ENCODE measurements at regions not wholly inside any gene's neighbourhood (a gene's known extent, or its start where the extent isn't known, plus 50 kb on each side); places are given as distances from the start of the nearest gene placed in this dataset.

GRCh38 chr21:23804866-23805265, 1802.4 kb downstream of the MRPL39 start:
- no peak overlapping the region for H3K27ac ChIP-seq (ENCODE audit: low read length in 2 of 2)
- Mint-ChIP-seq H3K4me3 (no peak overlapping the region), H3K27ac (no peak overlapping the region), H3K27me3 (no peaks in the 10 kb centered on the region), H3K9me3 (ENCODE audit: insufficient read depth) (peaks cover 4% of the 10 kb centered on the region), H3K4me1 (peaks cover 6% of the 10 kb centered on the region)
- H3K9ac ChIP-seq (ENCODE audit: low read length): no peak overlapping the region
- WGBS (ENCODE audit: insufficient coverage): 100% methylated on average over 2 of the region's 5 CpGs
- intact Hi-C loops (cut with micrococcal nuclease): no loop called here
- H3K36me3 ChIP-seq (replicated peaks in 1 of 2; ENCODE audit: control extremely low read depth in 1 of 2, control insufficient read depth in 1 of 2, extremely low read depth in 1 of 2, insufficient read depth in 2 of 2, low read length in 1 of 2): no peaks in the 10 kb centered on the region
- no peak overlapping the region for H2AFZ ChIP-seq (ENCODE audit: insufficient read depth, low read depth, low read length, poor library complexity, severe bottlenecking)
- H3K4me2 ChIP-seq (replicated peaks; ENCODE audit: low read depth, low read length, poor library complexity, severe bottlenecking): no peak overlapping the region
- TF ChIP-seq EZH2 (IDR thresholded peaks at IDR 0.05; ENCODE audit: borderline replicate concordance, insufficient read depth, low read depth, low read length, poor library complexity, severe bottlenecking) (no peak), CTCF (IDR thresholded peaks at IDR 0.05) (no peak)
- DNase-seq (no peak), ATAC-seq (ENCODE audit: low read depth) (no peak)
- no peak overlapping the region for H3K4me3 ChIP-seq (ENCODE audit: control extremely low read depth in 1 of 5, extremely low read depth in 1 of 5, insufficient read depth in 1 of 5, low read depth in 2 of 5, low read length in 4 of 5)
- ChIA-PET CTCF (no interaction called here), POLR2A (no interaction called here)
- H3K79me2 ChIP-seq (ENCODE audit: control insufficient read depth, insufficient read depth, low read length): no peaks in the 10 kb centered on the region
- no peaks in the 10 kb centered on the region for H3K27me3 ChIP-seq (replicated peaks in 1 of 4; ENCODE audit: control extremely low read depth in 1 of 4, control insufficient read depth in 3 of 4, insufficient read depth in 4 of 4, low read length in 3 of 4)
- no peaks in the 10 kb centered on the region for H4K20me1 ChIP-seq (ENCODE audit: control insufficient read depth, insufficient read depth, low read length, poor library complexity, severe bottlenecking)
- H3K9me3 ChIP-seq (ENCODE audit: control extremely low read depth in 1 of 3, control insufficient read depth in 2 of 3, insufficient read depth in 1 of 3, low read length in 2 of 3): peaks cover 5 to 15% (median 12%) of the 10 kb centered on the region in 3 donors
- no peaks in the 10 kb centered on the region for H3K4me1 ChIP-seq (ENCODE audit: control insufficient read depth in 2 of 2, insufficient read depth in 2 of 2, low read length in 2 of 2)

GRCh38 chr21:23801292-23801691, 1806.0 kb downstream of the MRPL39 start:
- ATAC-seq (ENCODE audit: low read depth): peak; percentile 45
- Mint-ChIP-seq H3K27ac (no peak overlapping the region), H3K27me3 (no peaks in the 10 kb centered on the region), H3K4me1 (peaks cover 6% of the 10 kb centered on the region), H3K9me3 (ENCODE audit: insufficient read depth) (peaks cover 6% of the 10 kb centered on the region), H3K4me3 (no peak overlapping the region)
- POLR2A ChIA-PET: no interaction called here
- Histone ChIP-seq H3K9ac (ENCODE audit: low read length) (no peak overlapping the region), H4K20me1 (ENCODE audit: control insufficient read depth, insufficient read depth, low read length, poor library complexity, severe bottlenecking) (no peaks in the 10 kb centered on the region), H2AFZ (ENCODE audit: insufficient read depth, low read depth, low read length, poor library complexity, severe bottlenecking) (no peak overlapping the region), H3K4me3 (ENCODE audit: control extremely low read depth in 1 of 5, extremely low read depth in 1 of 5, insufficient read depth in 1 of 5, low read depth in 2 of 5, low read length in 4 of 5) (no peak overlapping the region), H3K79me2 (ENCODE audit: control insufficient read depth, insufficient read depth, low read length) (no peaks in the 10 kb centered on the region), H3K4me1 (ENCODE audit: control insufficient read depth in 2 of 2, insufficient read depth in 2 of 2, low read length in 2 of 2) (no peaks in the 10 kb centered on the region), H3K27ac (ENCODE audit: low read length in 2 of 2) (no peak overlapping the region), H3K36me3 (replicated peaks in 1 of 2; ENCODE audit: control extremely low read depth in 1 of 2, control insufficient read depth in 1 of 2, extremely low read depth in 1 of 2, insufficient read depth in 2 of 2, low read length in 1 of 2) (no peaks in the 10 kb centered on the region), H3K4me2 (replicated peaks; ENCODE audit: low read depth, low read length, poor library complexity, severe bottlenecking) (no peak overlapping the region), H3K9me3 (ENCODE audit: control extremely low read depth in 1 of 3, control insufficient read depth in 2 of 3, insufficient read depth in 1 of 3, low read length in 2 of 3) (peaks cover 4 to 12% (median 5%) of the 10 kb centered on the region in 3 donors), H3K27me3 (replicated peaks in 1 of 4; ENCODE audit: control extremely low read depth in 1 of 4, control insufficient read depth in 3 of 4, insufficient read depth in 4 of 4, low read length in 3 of 4) (no peaks in the 10 kb centered on the region)
- WGBS (ENCODE audit: insufficient coverage): 100% methylated on average over 1 of the region's 6 CpGs
- CTCF ChIA-PET: no interaction called here
- peak; percentile 8 for DNase-seq
- intact Hi-C loops (cut with micrococcal nuclease): no loop called here
- TF ChIP-seq CTCF (IDR thresholded peaks at IDR 0.05) (no peak), EZH2 (IDR thresholded peaks at IDR 0.05; ENCODE audit: borderline replicate concordance, insufficient read depth, low read depth, low read length, poor library complexity, severe bottlenecking) (no peak)

Measured in B cell (primary cell).